T-cell (primary cell): ENCODE measurements at regions not wholly inside any gene's neighbourhood (a gene's known extent, or its start where the extent isn't known, plus 50 kb on each side); places are given as distances from the start of the nearest gene placed in this dataset.
"Not testable (repeated sequence)": the region's sequence is repeated elsewhere in the genome, so short reads cannot be mapped to it uniquely, and the experiment has no call there.

Experiments used
- ATAC-seq, 4 experiments: fragments of 200-7000 bp in 3 of 4; fragments of 150-1000 bp in 1 of 4; cut with Tn5 transposase; replicated peaks in 1 of 4; 1 replicate in 3 of 4; 2 replicates in 1 of 4; pipeline ENCODE4 v1.10.0; 2021; ENCODE audit warnings: moderate library complexity in 3 of 4, mild to moderate bottlenecking in 2 of 4, moderate number of reproducible peaks in 1 of 4
- CTCF ChIA-PET, 2 donors: fragments of 300-600 bp; sonication (Branson Sonifier 250); formaldehyde crosslinking; loops; one replicate each; lab custom pipeline; 2022; ENCODE audit warnings: antibody characterized with exemption in 2 of 2; lab: Charles Lee
- POLR2A ChIA-PET, 2 donors: fragments of 300-600 bp; sonication (Branson Sonifier 250); formaldehyde crosslinking; loops; one replicate each; lab custom pipeline; 2022; ENCODE audit warnings: antibody characterized with exemption in 2 of 2; lab: Charles Lee
- DNase-seq, 35 experiments: peaks; one replicate each; pipeline versions ENCODE4 v3.0.0 to v3.0.0-alpha.2; 2013 to 2023
- H3K27ac ChIP-seq: one replicate; pipeline ENCODE4 v1.5.1; 2013; ENCODE audit warnings: low read length
- H3K27me3 ChIP-seq, 2 experiments: replicated peaks in 1 of 2; 1 replicate in 1 of 2; 2 replicates in 1 of 2; pipeline versions ENCODE4 v1.6.1 to v1.7.0; 2013; ENCODE audit warnings: low read length in 1 of 2, mixed read lengths in 1 of 2; ENCODE audit not compliant: control insufficient read depth in 2 of 2, insufficient read depth in 2 of 2; ENCODE audit errors: extremely low read depth in 1 of 2
- H3K36me3 ChIP-seq, 2 donors: 1 replicate in 1 of 2; 2 replicates in 1 of 2; pipeline versions ENCODE4 v1.6.1 to v1.7.0; 2013; ENCODE audit warnings: low read length in 1 of 2; ENCODE audit not compliant: control insufficient read depth in 2 of 2, insufficient read depth in 1 of 2; ENCODE audit errors: extremely low read depth in 1 of 2
- H3K4me1 ChIP-seq, 2 experiments: 1 replicate in 1 of 2; 2 replicates in 1 of 2; pipeline versions ENCODE4 v1.6.1 to v1.7.0; 2013; ENCODE audit warnings: low read length in 2 of 2, mixed read lengths in 1 of 2; ENCODE audit not compliant: insufficient read depth in 2 of 2, control insufficient read depth in 1 of 2; ENCODE audit errors: extremely low read depth in 1 of 2
- H3K4me3 ChIP-seq, 2 donors: 1 replicate in 1 of 2; 2 replicates in 1 of 2; pipeline versions ENCODE4 v1.5.1 to v1.7.0; 2013; ENCODE audit warnings: mild to moderate bottlenecking in 2 of 2, low read length in 1 of 2, moderate library complexity in 1 of 2; ENCODE audit not compliant: control insufficient read depth in 1 of 2; ENCODE audit errors: extremely low read depth in 1 of 2
- H3K9me3 ChIP-seq: 2 replicates; pipeline ENCODE4 v1.7.0; 2013
- H3K27ac Mint-ChIP-seq, 2 donors: one replicate each; pipeline ENCODE4 v1.8.0; 2020 to 2021; ENCODE audit warnings: mild to moderate bottlenecking in 2 of 2, mixed read lengths in 2 of 2
- H3K27me3 Mint-ChIP-seq, 2 donors: one replicate each; pipeline ENCODE4 v1.8.0; 2021 to 2022; ENCODE audit warnings: mixed read lengths in 2 of 2
- H3K36me3 Mint-ChIP-seq: one replicate; pipeline ENCODE4 v1.8.0; 2021; ENCODE audit warnings: mixed read lengths
- H3K4me1 Mint-ChIP-seq, 3 donors: one replicate each; pipeline ENCODE4 v1.8.0; 2020 to 2022; ENCODE audit warnings: mixed read lengths in 3 of 3, mild to moderate bottlenecking in 1 of 3
- H3K4me3 Mint-ChIP-seq, 3 donors: one replicate each; pipeline ENCODE4 v1.8.0; 2020 to 2022; ENCODE audit warnings: mild to moderate bottlenecking in 3 of 3, mixed read lengths in 3 of 3, moderate library complexity in 3 of 3
- H3K9me3 Mint-ChIP-seq, 3 donors: one replicate each; pipeline ENCODE4 v1.8.0; 2020 to 2022; ENCODE audit warnings: mixed read lengths in 3 of 3
- WGBS: methylation state at CpG from one replicate; pipeline ENCODE4 v1.1.5; 2013; ENCODE audit warnings: missing lambda C conversion rate; ENCODE audit not compliant: insufficient coverage; 5-methylcytosine and 5-hydroxymethylcytosine counted together

GRCh38 chrX:117821472-117821871, 295.1 kb downstream of the KLHL13 start:
- peaks cover 8 to 16% (median 10%) of the 10 kb centered on the region in 3 donors for H3K9me3 Mint-ChIP-seq
- H3K4me1 ChIP-seq, H3K4me3 ChIP-seq, H3K36me3 Mint-ChIP-seq, POLR2A ChIA-PET, H3K27ac ChIP-seq, H3K27me3 Mint-ChIP-seq, H3K27ac Mint-ChIP-seq, H3K9me3 ChIP-seq, ATAC-seq, H3K27me3 ChIP-seq, DNase-seq, H3K36me3 ChIP-seq, CTCF ChIA-PET, H3K4me3 Mint-ChIP-seq, H3K4me1 Mint-ChIP-seq: not testable (repeated sequence)

GRCh38 chrX:117808426-117808825, 308.2 kb downstream of the KLHL13 start:
- H3K36me3 ChIP-seq, result no peaks in the 10 kb centered on the region
- no peak overlapping the region for H3K4me3 Mint-ChIP-seq
- no peak for DNase-seq
- WGBS, result no CpG with 5 or more reads among the region's 3 CpGs
- no peak overlapping the region for H3K27ac ChIP-seq
- H3K9me3 ChIP-seq, result no peaks in the 10 kb centered on the region
- H3K4me1 ChIP-seq, result no peaks in the 10 kb centered on the region
- no peaks in the 10 kb centered on the region for H3K4me1 Mint-ChIP-seq
- H3K27ac Mint-ChIP-seq, result no peak overlapping the region
- H3K27me3 Mint-ChIP-seq, result peaks cover 0 to 10% of the 10 kb centered on the region in 2 donors
- CTCF ChIA-PET, result no interaction called here
- POLR2A ChIA-PET, result no interaction called here
- H3K4me3 ChIP-seq, result no peak overlapping the region
- ATAC-seq, result no peak
- no peaks in the 10 kb centered on the region for H3K36me3 Mint-ChIP-seq
- H3K27me3 ChIP-seq, result no peaks in the 10 kb centered on the region
- H3K9me3 Mint-ChIP-seq, result peaks cover 0 to 8% (median 0%) of the 10 kb centered on the region in 3 donors

- Histone ChIP-seq H3K27me3 (no peaks in the 10 kb centered on the region), H3K9me3 (no peaks in the 10 kb centered on the region), H3K36me3 (no peaks in the 10 kb centered on the region), H3K4me1 (no peaks in the 10 kb centered on the region), H3K4me3 (no peak overlapping the region), H3K27ac (no peak overlapping the region)
- peaks cover 0 to 4% of the 10 kb centered on the region in 2 donors for H3K27me3 Mint-ChIP-seq
- CTCF ChIA-PET, result no interaction called here
- no peak overlapping the region for H3K27ac Mint-ChIP-seq
- DNase-seq, result no peak
- WGBS, result no CpG with 5 or more reads among the region's 1 CpG
- H3K4me1 Mint-ChIP-seq, result no peaks in the 10 kb centered on the region
- no peak overlapping the region for H3K4me3 Mint-ChIP-seq
- no peak for ATAC-seq
- POLR2A ChIA-PET, result no interaction called here
- H3K36me3 Mint-ChIP-seq, result no peaks in the 10 kb centered on the region
- H3K9me3 Mint-ChIP-seq, result peaks cover under 1 to 5% (median 5%) of the 10 kb centered on the region in 3 donors
These were observed 313.1 kb downstream of the KLHL13 start for GRCh38 chrX:117803463-117803862.

- H3K27ac Mint-ChIP-seq, result no peak overlapping the region
- no peak overlapping the region for H3K27ac ChIP-seq
- WGBS, result no CpG with 5 or more reads among the region's 2 CpGs
- H3K4me3 Mint-ChIP-seq, result no peak overlapping the region
- POLR2A ChIA-PET, result no interaction called here
- CTCF ChIA-PET, result no interaction called here
- no peaks in the 10 kb centered on the region for H3K9me3 Mint-ChIP-seq
- no peaks in the 10 kb centered on the region for H3K27me3 ChIP-seq
- no peaks in the 10 kb centered on the region for H3K4me1 ChIP-seq
- peaks cover 0 to 10% of the 10 kb centered on the region in 2 donors for H3K27me3 Mint-ChIP-seq
- no peak overlapping the region for H3K4me3 ChIP-seq
- no peak for ATAC-seq
- no peaks in the 10 kb centered on the region for H3K4me1 Mint-ChIP-seq
- no peak for DNase-seq
- H3K36me3 ChIP-seq, result no peaks in the 10 kb centered on the region
- H3K9me3 ChIP-seq, result no peaks in the 10 kb centered on the region
- no peaks in the 10 kb centered on the region for H3K36me3 Mint-ChIP-seq
These were observed 328.3 kb downstream of the KLHL13 start for GRCh38 chrX:117788339-117788738.

GRCh38 chrX:117771384-117771783, 345.2 kb downstream of the KLHL13 start:
- Histone ChIP-seq H3K27ac (no peak overlapping the region), H3K36me3 (no peaks in the 10 kb centered on the region), H3K4me3 (no peak overlapping the region), H3K27me3 (no peaks in the 10 kb centered on the region), H3K9me3 (no peaks in the 10 kb centered on the region), H3K4me1 (no peaks in the 10 kb centered on the region)
- DNase-seq (no peak), ATAC-seq (no peak)
- no peak overlapping the region for H3K4me3 Mint-ChIP-seq
- H3K27ac Mint-ChIP-seq, result no peak overlapping the region
- H3K9me3 Mint-ChIP-seq, result no peaks in the 10 kb centered on the region
- ChIA-PET CTCF (no interaction called here), POLR2A (no interaction called here)
- peaks cover 0 to 4% of the 10 kb centered on the region in 2 donors for H3K27me3 Mint-ChIP-seq
- no peaks in the 10 kb centered on the region for H3K36me3 Mint-ChIP-seq
- H3K4me1 Mint-ChIP-seq, result no peaks in the 10 kb centered on the region

GRCh38 chrX:117768861-117769604, 347.6 kb downstream of the KLHL13 start:
- no peaks in the 10 kb centered on the region for H3K27me3 ChIP-seq
- H3K27ac ChIP-seq, result no peak overlapping the region
- no peak for ATAC-seq
- H3K9me3 Mint-ChIP-seq, result no peaks in the 10 kb centered on the region
- no peak for DNase-seq
- no peak overlapping the region for H3K4me3 Mint-ChIP-seq
- no peak overlapping the region for H3K27ac Mint-ChIP-seq
- H3K4me3 ChIP-seq, result no peak overlapping the region
- POLR2A ChIA-PET, result no interaction called here
- CTCF ChIA-PET, result no interaction called here
- H3K4me1 Mint-ChIP-seq, result no peaks in the 10 kb centered on the region
- no peaks in the 10 kb centered on the region for H3K4me1 ChIP-seq
- peaks cover 0 to 6% of the 10 kb centered on the region in 2 donors for H3K27me3 Mint-ChIP-seq
- WGBS, result 97% methylated on average over 8 of the region's 37 CpGs
- H3K9me3 ChIP-seq, result no peaks in the 10 kb centered on the region
- H3K36me3 Mint-ChIP-seq, result no peaks in the 10 kb centered on the region
- no peaks in the 10 kb centered on the region for H3K36me3 ChIP-seq

GRCh38 chrX:117765211-117765610, 351.4 kb downstream of the KLHL13 start:
- ChIA-PET CTCF (interaction anchor here in 1 of 2 donors (0.7 kb wide), 1 partner anchor 42 kb away, joined by 4 read pairs; no protein-coding TSS in a partner anchor), POLR2A (no interaction called here)
- no peaks in the 10 kb centered on the region for H3K27me3 ChIP-seq
- no peaks in the 10 kb centered on the region for H3K36me3 ChIP-seq
- H3K27ac Mint-ChIP-seq, result no peak overlapping the region
- H3K4me3 ChIP-seq, result no peak overlapping the region
- H3K27ac ChIP-seq, result no peak overlapping the region
- peaks cover 0 to 2% (median 0%) of the 10 kb centered on the region in 3 donors for H3K9me3 Mint-ChIP-seq
- no peaks in the 10 kb centered on the region for H3K36me3 Mint-ChIP-seq
- no CpG with 5 or more reads among the region's 1 CpG for WGBS
- H3K4me1 ChIP-seq, result no peaks in the 10 kb centered on the region
- ATAC-seq (no peak), DNase-seq (no peak)
- H3K27me3 Mint-ChIP-seq, result peaks cover 0 to 9% of the 10 kb centered on the region in 2 donors
- no peaks in the 10 kb centered on the region for H3K4me1 Mint-ChIP-seq
- no peaks in the 10 kb centered on the region for H3K9me3 ChIP-seq
- no peak overlapping the region for H3K4me3 Mint-ChIP-seq
